ENCODE measurements at regions not wholly inside any gene's neighbourhood (a gene's known extent, or its start where the extent isn't known, plus 50 kb on each side); places are given as distances from the start of the nearest gene placed in this dataset.

GRCh38 chr4:170581322-170581721 lies 491.6 kb upstream of the AADAT start:
- H3K4me2 ChIP-seq (ENCODE audit: insufficient read depth, low read length), result no peak overlapping the region
- H3K9me3 ChIP-seq (replicated peaks; ENCODE audit: control insufficient read depth, insufficient read depth, low read depth, low read length), result 0 out of 2 replicates have a peak, but pooled peaks cover 1% of the 10 kb centered on the region
- no peak overlapping the region for H2AFZ ChIP-seq (ENCODE audit: low read depth, low read length)
- H3K9ac ChIP-seq (ENCODE audit: insufficient read depth in 1 of 2, low read depth in 2 of 2, low read length in 2 of 2), result no peak overlapping the region
- TF ChIP-seq SAP30 (IDR thresholded peaks at IDR 0.05; ENCODE audit: borderline replicate concordance, insufficient read depth, low read depth, low read length, poor library complexity, severe bottlenecking) (no peak), MTF1 (CRISPR knock-in tag; IDR thresholded peaks at IDR 0.05; ENCODE audit: borderline replicate concordance) (no peak)
- intact Hi-C loops (cut with micrococcal nuclease), result no loop called here
- H3K27me3 ChIP-seq (ENCODE audit: control insufficient read depth in 2 of 2, insufficient read depth in 2 of 2, low read length in 2 of 2), result no peaks in the 10 kb centered on the region
- no peak overlapping the region for H3K4me3 ChIP-seq
- ChIA-PET POLR2A (no interaction called here), CTCF (ENCODE audit: low intra/inter-chr PET ratio) (no interaction called here)
- 0% methylated on average over 7 of the region's 7 CpGs for WGBS (ENCODE audit: insufficient coverage, low coverage, missing lambda C conversion rate)
- no peaks in the 10 kb centered on the region for H3K4me1 ChIP-seq (replicated peaks in 1 of 2; ENCODE audit: control insufficient read depth in 2 of 2, insufficient read depth in 2 of 2, low read length in 2 of 2)
- FAIRE-seq (no peak), DNase-seq (ENCODE audit: extremely low read depth in 1 of 4, low spot score in 3 of 4) (peak in 1 of 4 experiments; percentile 2), ATAC-seq (no peak)
- no peaks in the 10 kb centered on the region for H4K20me1 ChIP-seq (replicated peaks; ENCODE audit: control insufficient read depth, insufficient read depth, low read length)
- H3K27ac ChIP-seq (ENCODE audit: extremely low read depth, low read depth, low read length), result no peak overlapping the region
- H3K9me1 ChIP-seq (ENCODE audit: control insufficient read depth, insufficient read depth, low read length), result no peaks in the 10 kb centered on the region
- BruUV-seq (replicated peaks), result no TSS peak
- in situ Hi-C loops (cut with MboI), result no loop called here
- no peaks in the 10 kb centered on the region for H3K79me2 ChIP-seq (ENCODE audit: control insufficient read depth, insufficient read depth, low read length)
- H3K36me3 ChIP-seq (ENCODE audit: control insufficient read depth, insufficient read depth, low read length), result no peaks in the 10 kb centered on the region

GRCh38 chr4:170580651-170581050 lies 490.9 kb upstream of the AADAT start:
- Histone ChIP-seq H3K27me3 (ENCODE audit: control insufficient read depth in 2 of 2, insufficient read depth in 2 of 2, low read length in 2 of 2) (no peaks in the 10 kb centered on the region), H3K9me3 (replicated peaks; ENCODE audit: control insufficient read depth, insufficient read depth, low read depth, low read length) (0 out of 2 replicates have a peak, but pooled peaks cover 1% of the 10 kb centered on the region), H4K20me1 (replicated peaks; ENCODE audit: control insufficient read depth, insufficient read depth, low read length) (no peaks in the 10 kb centered on the region), H3K4me3 (no peak overlapping the region), H3K36me3 (ENCODE audit: control insufficient read depth, insufficient read depth, low read length) (no peaks in the 10 kb centered on the region), H3K27ac (ENCODE audit: extremely low read depth, low read depth, low read length) (no peak overlapping the region), H3K4me1 (replicated peaks in 1 of 2; ENCODE audit: control insufficient read depth in 2 of 2, insufficient read depth in 2 of 2, low read length in 2 of 2) (no peaks in the 10 kb centered on the region), H3K79me2 (ENCODE audit: control insufficient read depth, insufficient read depth, low read length) (no peaks in the 10 kb centered on the region), H3K9ac (ENCODE audit: insufficient read depth in 1 of 2, low read depth in 2 of 2, low read length in 2 of 2) (no peak overlapping the region), H3K9me1 (ENCODE audit: control insufficient read depth, insufficient read depth, low read length) (no peaks in the 10 kb centered on the region), H3K4me2 (ENCODE audit: insufficient read depth, low read length) (no peak overlapping the region), H2AFZ (ENCODE audit: low read depth, low read length) (no peak overlapping the region)
- no peak for FAIRE-seq
- BruUV-seq (replicated peaks), result no TSS peak
- intact Hi-C loops (cut with micrococcal nuclease), result no loop called here
- ChIA-PET CTCF (ENCODE audit: low intra/inter-chr PET ratio) (no interaction called here), POLR2A (no interaction called here)
- in situ Hi-C loops (cut with MboI), result no loop called here
- no peak for ATAC-seq
- 2% methylated on average over 2 of the region's 2 CpGs for WGBS (ENCODE audit: insufficient coverage, low coverage, missing lambda C conversion rate)
- no peak for DNase-seq (ENCODE audit: extremely low read depth in 1 of 4, low spot score in 3 of 4)
- no peak for TF ChIP-seq E2F3 (CRISPR knock-in tag; IDR thresholded peaks at IDR 0.05)
- no peak for TF ChIP-seq ZNF318 (IDR thresholded peaks at IDR 0.05; ENCODE audit: borderline replicate concordance in 1 of 2, low read depth in 1 of 2)
- no peak for TF ChIP-seq TAF15 (IDR thresholded peaks at IDR 0.05; ENCODE audit: low read depth, low read length)
- no peak for TF ChIP-seq HNRNPK (IDR thresholded peaks at IDR 0.05; ENCODE audit: low read depth, low read length, poor library complexity, severe bottlenecking)
- TF ChIP-seq PHF20 (IDR thresholded peaks at IDR 0.05; ENCODE audit: partially characterized antibody), result no peak

Measured in K562 (cell line).